DMS153 (cell line): ENCODE measurements at regions not wholly inside any gene's neighbourhood (a gene's known extent, or its start where the extent isn't known, plus 50 kb on each side); places are given as distances from the start of the nearest gene placed in this dataset.

Experiments used
- DNase-seq: peaks from one replicate; lab custom pipeline; 2025; lab: John Stamatoyannopoulos, UW

DNA sequence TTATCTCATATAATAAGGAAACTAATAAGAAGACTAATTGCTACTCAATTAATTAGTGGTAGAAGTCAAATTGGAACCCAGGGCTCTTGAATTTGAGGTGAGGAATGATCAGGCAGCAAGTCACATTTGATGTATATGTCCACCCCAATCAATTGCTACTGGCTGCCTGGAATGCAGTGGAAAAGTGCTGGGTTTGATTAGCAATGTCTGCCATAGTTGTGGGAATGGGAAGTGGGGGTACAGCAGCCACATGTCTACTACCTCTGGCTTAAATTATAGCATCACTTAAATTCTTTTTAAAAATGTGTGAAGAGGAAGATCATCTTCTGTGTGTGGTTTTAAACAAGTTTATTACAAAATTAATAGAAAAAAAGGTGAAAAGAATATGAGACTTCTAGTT lies 50.8 kb upstream of the NAV2 start:
- no peak for DNase-seq

DNA sequence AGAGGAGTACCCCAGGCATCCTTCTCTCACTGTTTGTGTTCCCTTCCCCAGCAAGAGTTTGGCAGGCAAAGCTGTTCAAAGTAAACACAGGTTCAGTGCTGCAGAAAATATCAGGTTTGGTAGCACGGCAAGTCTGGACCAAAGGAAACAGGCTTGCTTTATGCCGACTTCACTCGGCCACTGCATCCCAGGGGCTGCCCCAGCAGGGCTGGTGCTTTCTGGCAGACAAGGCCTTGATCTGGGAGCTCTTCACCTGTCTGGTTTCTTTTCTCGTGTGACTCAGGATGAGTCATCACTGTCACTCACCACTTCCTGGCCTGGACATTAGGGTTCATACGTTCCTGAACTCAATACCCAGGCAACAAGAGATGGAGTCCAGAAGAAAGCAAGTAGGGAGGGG lies 52.6 kb upstream of the NAV2 start:
- peak; percentile 55 for DNase-seq

DNA sequence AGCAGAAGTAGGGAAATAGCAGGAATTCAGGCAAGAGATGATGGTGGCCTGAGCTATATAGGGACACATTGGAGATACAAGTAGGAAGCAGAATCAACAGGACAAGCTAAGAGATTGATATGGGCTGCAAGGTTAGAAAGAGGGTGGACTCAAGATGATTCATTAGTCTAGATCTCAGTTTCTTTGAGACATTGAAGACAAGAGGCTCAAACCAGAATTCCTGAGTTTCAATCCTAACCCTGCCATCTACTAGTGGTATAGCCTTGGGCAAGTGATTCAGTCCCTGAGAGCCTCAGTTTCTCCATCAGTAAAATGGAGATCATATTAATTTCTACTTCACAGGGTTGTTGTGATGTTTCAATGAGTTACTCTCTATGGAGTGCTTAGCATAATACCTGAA lies 53.1 kb upstream of the NAV2 start:
- no peak for DNase-seq

DNA sequence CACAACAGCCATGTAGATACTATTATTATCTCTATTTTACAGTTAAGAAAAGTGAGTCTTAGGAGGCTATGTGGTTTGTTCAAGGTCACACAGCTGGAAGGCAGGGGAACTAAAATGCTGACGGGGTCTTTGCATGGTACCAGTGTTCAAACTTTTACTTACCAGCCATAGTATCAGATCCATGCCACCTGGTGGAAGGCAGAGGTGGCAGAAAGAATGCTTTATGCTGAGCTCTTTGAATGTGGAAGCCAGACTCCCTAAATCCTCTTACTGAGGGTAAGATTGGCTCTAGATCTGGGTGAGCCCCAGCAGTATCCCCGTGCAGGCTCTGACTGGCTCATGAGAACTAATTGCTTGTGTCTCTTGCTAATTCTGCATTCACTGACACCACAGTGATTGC lies 54.3 kb upstream of the NAV2 start:
- no peak for DNase-seq

DNA sequence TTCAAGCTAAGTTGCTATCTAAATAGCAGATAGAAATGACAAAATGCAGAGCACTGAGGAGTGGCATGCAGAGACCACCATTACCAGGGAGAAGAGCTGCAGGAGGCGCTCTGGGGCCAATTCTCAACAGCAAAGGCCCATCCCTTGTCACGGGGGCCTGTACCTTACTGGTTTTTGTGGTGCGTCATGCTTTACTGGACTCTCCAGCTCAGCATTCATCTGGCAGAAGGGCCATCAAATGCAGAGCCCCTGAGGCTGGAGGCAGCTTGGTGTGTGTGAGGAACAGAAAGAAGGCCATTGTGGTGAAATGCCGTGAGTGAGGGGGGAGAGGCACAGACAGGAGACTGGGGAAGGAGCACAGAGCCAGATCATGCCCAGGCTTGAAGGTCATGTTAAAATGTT lies 56.5 kb upstream of the NAV2 start:
- DNase-seq, result no peak

DNA sequence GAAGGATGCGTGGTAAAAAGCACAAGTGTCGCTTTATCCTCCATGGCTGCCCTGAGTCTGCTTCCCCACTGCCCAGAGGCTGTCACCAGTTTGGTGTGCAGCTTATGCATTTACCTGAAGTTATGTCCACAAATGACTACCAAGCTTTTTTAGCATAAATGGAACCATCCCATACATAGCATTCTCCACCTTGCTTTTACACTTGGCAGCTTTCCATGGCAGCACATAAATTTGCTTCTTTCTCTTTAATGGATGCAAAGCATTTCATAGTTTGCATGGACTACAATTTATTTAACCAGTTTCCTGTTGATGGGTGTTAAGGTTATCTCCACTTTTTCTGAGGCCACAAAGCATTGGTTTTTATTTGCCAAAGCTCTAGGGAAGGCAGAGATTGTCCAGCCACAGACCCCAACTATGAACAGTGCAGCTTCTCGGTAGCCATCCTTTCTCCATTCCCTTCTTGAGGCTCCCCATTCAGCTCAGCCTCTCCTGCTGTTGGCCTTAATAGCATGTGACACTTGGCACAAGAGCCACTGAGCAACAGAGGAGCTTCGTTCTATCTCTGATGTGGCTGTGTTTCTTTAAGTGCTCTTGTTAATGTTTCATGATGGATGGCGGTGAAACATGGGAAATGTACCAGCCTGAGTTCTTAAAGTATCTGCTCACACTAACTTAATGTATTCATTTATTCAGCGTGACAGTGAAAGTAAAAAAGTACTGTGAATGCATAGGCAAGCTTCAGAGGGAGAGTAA lies 59.8 kb upstream of the NAV2 start:
- DNase-seq, result no peak

DNA sequence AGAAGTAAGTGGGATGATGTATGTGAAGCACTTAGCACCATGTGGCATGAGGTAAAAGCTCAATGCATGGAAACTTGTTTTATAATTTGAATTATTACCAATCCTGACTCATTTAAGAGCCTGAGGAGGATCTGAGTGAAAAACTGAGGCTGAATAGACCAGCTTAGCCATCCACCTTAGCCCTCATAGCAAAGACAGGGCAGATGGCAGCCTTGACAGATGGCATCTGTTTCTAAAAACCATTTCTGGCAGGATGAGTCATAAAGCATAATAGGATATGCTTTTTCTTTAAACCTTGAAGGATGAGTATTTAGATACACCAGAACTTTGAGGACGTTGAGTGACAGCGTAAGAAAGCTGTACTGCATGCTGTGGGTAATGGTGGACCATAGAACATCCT lies 61.0 kb upstream of the NAV2 start:
- no peak for DNase-seq

DNA sequence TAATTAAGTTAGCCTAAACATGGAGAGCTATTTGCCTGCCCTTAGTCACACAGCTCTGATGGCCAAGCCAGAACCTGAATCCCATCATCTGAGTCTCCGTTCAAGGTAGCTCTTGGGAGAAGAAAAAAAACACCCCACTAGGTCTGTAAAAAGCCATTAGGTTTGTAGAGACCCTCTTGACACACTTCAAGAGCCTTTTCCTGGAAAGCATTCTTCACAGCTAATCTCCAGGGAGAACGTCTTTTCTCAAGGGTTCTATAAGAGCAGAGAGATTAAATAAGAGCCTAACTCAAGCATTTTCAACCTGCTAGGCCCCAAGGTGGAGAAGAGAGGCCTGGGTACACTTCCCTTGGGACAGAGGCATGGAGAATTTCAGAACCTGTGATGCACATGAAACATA lies 61.6 kb upstream of the NAV2 start:
- DNase-seq, result no peak

DNA sequence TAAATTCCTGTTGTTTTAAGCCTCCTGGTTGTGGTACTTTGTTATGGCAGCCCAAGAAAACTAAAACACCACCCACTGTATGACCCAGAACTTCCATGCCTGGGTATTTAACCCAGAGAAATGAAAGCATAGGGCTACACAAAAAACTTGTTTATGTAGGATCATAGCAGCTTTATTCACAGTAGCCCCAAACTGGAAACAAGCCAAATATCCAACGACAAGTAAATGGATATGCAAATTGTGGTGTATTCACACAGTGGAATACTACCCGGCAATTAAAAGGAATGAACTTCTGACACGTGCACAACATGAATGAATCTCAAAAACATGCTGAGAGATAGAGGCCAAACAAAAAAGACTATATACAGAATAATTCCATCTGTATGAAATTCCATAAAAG lies 62.2 kb upstream of the NAV2 start:
- no peak for DNase-seq

DNA sequence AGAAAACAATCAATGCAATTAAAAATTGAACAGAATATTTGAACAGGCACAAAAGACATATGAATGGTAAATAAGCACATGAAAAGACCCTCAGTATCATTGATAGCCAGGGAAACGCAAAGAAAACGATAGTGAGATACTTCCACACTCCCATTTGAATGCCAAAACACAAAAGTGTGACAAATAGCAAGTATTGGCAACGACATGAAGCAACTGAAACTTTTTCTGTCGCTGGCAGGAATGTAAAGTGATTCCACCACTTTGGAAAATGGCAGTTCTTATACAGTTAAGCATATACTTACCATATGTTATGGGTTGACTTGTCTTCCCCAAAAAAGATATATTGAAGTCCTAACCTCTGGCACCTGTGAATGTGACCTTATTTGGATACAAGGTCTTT lies 62.9 kb upstream of the NAV2 start:
- DNase-seq, result no peak

DNA sequence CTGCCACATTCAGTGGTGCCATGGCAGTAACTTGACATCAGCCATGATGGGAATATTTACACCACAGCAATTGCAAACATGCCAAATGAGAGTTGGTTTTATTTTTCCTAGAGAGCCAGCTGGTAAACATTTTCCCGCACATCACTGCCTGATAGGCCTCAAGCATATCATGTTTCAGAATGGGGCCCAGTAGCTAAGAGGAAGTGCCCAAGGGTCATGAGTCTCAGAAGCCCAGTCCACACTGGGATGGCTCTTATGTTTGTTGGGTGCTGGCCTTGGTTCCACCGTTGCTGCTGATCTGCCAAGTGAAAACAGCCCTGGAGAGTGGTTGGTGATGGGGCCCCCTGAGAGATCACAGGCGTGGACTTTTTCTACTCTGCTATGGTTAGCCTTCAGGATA lies 64.3 kb upstream of the NAV2 start:
- DNase-seq, result no peak

DNA sequence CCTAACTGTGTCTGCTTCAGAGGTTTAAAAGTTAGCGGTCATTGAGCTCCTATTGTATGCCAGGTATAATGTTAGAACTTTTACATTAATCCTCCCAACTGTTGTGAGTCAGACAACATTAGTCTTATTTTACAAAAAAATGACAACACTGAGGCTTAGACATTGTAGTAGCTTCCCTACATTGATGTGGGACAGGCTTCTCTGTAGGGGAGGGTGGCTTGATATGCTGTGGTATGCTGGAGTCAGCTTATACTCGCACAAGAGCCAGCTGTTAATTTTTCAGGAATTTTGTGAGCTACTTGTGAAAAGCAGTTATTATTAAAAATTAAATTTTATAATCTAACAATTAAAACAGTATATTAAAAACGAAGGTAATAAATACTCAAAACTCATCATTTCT lies 64.8 kb upstream of the NAV2 start:
- no peak for DNase-seq

DNA sequence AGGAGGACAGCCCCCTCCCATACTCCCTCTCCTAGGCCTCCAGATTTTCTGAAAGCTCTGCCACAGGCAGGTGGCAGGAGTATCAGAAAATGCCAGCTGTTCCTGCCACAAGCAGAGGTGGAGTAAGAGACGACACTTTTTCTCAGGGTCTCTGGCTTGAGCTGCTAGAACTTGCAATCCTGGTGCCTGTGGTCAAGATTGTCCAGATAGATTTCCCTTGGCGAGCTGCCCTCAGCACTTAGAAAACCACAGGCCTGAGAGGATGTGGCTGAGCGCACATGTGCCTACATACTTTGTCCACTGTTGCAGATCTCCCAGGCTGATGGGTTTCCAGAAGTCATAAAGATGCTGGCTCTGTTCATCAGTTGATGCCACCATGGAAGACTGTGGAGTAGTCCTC lies 65.7 kb upstream of the NAV2 start:
- DNase-seq, result no peak

DNA sequence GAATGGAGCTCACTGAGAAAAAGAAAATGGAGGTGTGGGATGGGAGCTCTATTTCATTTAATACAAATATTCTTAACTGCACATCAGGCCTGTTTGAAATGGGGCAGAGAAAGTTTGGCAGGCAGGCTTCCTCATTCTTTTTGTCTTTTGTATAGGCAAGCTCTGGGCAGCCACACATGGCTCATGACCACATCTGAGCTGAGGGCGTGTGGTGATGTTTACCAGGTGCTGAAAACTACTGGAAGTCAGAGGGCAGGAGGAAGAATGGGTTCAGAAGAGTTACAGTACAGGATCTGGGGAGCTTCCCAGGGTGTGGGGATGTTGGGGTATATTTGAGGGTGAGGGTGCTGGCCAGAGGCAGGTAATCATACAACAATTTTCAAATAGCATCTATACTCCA lies 66.3 kb upstream of the NAV2 start:
- no peak for DNase-seq

DNA sequence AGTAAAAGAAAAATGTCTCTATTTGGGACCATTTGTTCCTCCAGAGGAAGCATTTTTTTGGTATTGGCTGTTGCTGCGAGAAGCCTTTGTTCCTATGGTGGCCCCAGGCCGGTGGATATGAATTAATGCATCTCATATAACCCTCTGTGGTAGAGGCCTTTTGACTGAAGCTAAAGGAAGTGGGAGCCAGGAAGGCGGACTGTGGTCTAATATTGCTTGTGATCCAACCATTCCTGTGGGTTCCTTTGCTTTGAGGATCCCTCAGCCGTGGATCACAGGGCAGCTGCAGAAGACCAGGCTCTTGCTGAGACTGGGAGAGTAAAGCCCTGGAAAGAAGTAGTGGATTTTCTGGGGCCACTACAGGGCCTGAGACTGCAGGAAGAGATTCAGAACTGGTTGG lies 68.3 kb upstream of the NAV2 start:
- no peak for DNase-seq

DNA sequence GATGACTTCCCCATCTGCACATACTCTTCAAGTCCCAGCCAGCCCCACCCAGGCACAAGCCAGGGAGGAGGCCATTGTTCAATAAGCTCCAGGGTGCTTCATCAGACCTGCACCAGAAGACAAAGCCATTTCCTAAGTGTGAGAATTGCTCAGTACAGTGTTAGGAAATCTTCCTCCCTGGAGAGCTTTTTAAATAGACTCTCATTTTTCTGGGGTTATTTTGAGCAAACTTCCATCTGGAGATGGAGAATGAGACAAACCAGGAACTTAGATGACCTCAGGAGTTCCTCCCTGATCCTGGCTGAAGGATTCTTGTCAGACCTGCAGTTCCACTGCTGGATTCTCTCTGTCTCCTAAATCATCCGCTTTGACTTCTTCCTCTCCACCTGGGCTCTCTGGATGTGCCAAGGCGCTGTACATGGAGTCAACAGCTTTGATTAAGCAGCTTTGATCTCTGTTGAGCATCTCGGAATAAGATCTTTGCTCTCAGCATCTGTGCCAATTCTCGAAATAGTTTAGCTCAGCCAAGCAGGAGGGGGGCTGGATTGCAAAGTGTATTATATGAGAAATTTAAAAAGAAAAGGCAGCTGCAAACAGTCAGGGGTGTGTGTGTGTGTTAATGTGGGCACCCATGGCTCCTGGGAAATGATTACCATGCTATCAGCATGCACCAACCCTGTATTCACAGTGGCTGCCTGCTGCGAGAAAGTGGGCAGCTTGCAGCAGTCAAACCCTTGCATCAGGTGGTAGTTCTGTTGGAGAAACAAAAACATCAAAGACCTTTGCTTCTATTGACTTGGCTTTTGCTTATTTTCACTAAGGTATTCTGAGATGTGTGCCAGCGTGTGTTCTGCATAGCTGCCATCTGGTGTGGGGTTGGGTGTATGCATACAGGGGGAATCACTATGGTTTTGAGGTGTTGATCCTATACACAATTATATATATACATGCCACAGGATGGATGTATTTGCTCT lies 70.2 kb upstream of the NAV2 start:
- no peak for DNase-seq

DNA sequence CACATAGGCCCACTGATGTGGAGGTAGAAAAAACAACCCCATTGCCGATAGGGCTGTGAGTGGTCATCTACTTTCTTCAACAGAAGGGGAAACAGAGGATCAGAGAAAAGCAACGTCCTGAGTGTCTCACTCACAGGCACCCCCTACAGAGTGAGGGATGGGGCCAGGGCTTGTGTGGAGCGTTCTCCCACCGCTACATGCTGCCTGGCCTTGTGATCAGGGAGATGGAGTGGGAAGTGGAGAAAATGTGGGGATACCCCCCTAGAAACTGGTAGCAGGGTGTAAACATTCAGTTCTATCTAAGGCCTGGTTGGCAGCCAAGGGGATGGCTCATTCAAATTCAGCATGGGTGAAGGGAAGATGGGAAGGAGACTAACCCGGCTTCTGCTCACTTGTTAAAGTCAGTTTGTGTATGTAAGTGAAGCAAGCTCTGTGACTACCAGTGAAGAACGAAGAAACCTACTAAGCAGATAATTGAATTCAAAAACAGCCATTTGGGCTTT lies 73.0 kb upstream of the NAV2 start:
- no peak for DNase-seq

DNA sequence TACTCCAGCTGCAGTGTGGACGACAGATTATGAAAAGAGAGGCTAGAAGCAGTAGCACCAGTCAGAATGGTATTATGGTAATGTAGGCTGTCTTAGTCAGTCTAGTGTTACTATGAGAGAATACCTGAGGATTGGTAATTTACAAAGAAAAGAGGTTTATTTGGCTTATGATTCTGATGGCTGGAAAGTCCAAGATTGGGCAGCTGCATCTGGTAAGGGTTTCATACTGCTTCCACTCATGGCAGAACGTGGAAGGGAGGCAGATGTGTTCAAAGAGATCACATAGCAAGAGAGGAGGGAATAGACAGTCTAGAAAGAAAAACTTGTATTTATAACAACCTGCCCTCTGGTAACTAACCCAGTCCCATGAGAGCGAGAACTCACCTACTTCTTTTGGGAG lies 77.3 kb upstream of the NAV2 start:
- no peak for DNase-seq

DNA sequence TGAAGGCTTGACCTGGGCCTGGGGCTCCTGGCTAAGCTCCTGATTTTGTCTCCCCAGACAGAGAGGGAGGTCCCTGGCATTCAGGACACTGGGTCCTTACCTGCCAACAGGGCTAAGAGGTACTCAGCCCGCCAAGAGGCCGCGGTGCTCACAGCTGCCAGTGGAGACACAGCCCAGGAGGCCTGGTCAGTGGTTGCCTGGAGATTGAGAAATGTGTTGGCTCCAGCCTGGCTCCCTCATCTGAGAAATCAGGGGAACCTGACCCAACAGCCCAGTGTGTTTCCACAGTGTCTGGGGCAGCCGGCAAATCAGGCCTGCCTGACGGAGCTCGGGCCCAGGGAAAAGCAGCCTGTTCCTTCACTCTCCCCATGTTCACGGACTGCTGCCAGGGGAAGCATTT lies 79.4 kb upstream of the NAV2 start:
- DNase-seq, result no peak

DNA sequence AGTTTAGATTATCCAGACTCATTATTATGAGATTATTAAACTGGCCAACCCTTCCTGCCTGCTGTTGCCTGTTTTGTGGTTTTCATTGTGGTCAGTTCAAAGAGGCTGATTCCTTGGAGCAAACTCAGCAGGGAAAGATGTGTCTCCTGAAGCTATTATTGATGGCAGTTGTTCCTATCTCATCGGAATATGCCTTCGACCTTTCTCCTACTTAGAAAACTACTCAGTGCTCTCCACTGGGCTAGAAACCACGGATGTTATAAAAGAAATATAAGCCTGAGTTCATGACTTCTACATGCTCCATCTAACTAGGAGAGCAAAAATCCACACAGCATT lies 80.2 kb upstream of the NAV2 start:
- no peak for DNase-seq

DNA sequence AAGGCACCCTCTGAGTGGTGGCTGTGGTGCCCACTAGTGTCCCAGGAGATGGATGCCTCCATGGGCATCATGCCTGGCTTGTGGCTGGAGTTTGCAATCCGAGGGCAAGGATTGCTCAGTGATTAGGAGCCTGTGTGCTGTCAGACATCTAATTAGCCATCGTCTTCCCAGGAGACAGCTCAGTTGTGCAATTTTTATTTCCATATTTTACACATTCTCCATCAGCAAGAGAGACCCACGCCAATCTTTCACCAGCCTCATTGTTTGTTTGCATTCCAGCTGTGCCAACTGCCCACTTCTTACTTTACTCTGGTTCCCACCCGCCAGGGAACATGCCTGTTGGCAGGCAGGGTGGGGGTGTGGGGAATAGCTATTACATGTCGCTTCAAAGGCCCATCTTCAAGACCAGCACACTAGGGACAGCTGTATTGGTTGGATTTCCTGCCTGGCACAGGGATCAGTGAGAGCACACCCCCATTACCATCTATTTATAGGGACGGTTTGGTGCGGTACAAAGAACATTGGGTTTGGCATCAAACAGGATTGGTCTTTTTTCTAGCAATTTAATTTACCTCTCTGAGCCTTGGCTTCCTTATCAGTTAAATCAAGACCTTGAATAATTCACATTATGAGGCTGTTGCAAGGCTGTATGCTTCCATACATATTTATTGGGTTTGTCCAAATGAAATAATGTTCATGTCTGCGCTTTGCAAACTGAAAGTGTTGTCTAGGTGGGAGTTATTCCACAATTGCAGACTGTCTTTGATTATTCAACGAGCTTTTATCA lies 80.7 kb upstream of the NAV2 start:
- no peak for DNase-seq

DNA sequence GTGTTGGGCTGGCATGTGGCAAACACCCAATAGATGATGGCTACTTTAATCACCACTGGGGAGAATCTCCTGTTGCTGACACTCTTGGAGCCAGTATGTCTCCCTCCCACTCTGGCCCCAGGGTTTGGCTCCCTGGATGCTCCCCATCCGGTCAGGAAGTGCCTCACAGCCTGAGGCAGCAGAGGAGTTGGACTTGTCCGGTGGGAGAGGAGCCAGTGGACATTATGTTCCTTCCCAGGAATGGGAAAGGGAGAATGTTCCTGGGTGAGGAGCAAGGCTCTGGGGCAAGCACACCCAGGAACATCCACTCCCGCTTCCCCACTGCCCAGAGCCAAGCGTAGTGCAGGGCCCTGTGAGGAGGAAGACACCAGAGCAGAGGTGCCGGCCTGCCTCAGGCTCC lies 84.6 kb upstream of the NAV2 start:
- no peak for DNase-seq

DNA sequence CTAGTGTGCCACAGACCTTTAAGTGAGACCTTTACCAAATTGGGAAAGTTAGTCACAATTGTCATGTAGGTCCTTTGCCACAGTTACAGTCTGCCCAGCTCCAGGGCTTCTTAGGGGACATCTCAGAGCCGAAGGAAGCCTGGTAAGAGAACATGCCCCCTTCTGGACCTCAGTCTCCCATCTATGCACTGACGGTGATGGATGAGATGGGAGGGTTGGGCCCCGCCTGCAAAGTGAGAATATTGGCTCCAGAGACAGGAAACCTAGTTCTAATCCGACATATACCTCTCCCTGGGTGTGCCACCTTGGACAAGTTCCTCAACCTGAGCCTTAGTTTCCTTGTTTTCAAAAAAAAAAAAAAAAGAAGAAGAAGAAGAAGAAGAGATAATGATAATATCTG lies 85.1 kb upstream of the NAV2 start:
- no peak for DNase-seq
